ENCODE measurements at regions not wholly inside any gene's neighbourhood (a gene's known extent, or its start where the extent isn't known, plus 50 kb on each side); places are given as distances from the start of the nearest gene placed in this dataset.

DNA sequence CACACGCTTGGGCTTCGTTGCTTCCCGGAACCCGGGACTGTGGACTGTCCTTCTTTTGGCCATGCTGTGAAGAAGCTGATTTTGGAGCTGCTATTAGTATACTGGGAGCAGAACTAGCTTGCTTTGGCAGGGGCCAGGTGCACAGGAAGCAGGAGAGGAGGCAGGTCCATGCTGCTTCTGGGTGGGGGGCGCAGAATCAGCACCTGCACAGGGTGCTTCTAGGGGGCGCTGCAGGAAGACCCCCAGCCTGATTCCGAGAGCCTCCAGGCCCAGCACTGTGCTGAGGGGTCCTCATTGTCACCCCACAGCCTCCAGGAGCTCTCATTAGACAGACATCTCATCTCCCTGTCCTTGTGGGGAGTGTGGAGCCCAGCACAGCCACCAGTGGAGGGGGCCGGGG is 252.6 kb upstream of the IRX4 start:
- no peak for DNase-seq
- no peak for TF ChIP-seq POLR2A (IDR thresholded peaks at IDR 0.05; ENCODE audit: low read length)
- no peak for TF ChIP-seq GATA1 (IDR thresholded peaks at IDR 0.05; ENCODE audit: low read depth, low read length)

DNA sequence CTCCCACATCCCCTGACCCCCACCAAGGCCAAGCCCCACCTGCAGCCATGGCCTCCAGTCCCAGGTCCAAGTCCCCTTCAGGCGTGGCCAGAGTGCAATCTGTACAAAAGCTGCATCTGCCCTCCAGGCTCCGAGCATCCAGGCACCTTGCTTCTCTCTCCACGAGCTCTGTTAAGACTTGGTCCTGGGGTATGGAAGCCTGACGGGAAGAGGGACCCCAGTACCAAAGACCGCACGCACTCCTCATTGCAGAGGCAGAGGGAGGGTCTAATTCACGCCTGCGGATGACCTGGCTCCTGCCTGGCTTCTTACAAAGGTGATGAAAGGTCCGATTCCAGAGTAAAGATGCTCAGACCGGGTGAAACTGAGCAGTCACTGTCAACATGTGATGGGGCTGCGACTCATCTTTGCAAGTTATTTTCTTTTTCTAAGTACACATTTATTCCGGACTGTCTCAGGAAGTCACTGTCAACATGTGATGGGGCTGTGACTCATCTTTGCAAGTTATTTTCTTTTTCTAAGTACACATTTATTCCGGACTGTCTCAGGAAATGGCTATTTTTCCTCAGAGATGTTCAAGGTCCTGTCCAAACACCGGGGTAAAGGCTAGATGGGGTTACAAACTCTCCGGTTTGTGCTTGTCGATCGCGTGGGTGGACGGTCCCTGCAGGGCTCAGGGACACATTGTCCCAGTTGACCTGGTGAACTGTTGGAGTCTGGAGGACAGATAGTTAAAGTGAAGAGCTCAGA is 252.0 kb upstream of the IRX4 start:
- DNase-seq, result no peak
- TF ChIP-seq GATA1 (IDR thresholded peaks at IDR 0.05; ENCODE audit: low read depth, low read length), result no peak
- no peak for TF ChIP-seq POLR2A (IDR thresholded peaks at IDR 0.05; ENCODE audit: low read length)

DNA sequence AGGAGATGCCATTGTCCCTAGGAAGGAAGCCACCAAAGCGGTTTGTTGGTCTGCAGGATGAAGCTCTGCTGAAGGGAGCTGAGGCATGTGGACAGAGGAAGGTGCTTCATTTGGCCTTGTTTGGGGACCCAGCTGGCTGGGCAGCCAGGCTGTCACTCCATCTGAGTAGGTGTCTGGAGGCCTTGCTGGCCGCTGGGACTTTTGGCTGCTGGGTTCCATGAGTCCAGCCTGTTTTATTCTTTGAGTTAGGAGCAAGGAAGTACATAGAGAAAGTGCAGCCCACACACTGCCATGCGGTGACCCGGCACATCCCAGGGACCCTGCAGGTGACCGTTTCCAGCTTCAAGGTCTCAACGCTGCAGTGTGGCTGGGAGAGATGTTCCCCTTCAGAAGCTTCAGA is 251.2 kb upstream of the IRX4 start:
- no peak for DNase-seq
- TF ChIP-seq POLR2A (IDR thresholded peaks at IDR 0.05; ENCODE audit: low read length) (no peak), GATA1 (IDR thresholded peaks at IDR 0.05; ENCODE audit: low read depth, low read length) (no peak)

DNA sequence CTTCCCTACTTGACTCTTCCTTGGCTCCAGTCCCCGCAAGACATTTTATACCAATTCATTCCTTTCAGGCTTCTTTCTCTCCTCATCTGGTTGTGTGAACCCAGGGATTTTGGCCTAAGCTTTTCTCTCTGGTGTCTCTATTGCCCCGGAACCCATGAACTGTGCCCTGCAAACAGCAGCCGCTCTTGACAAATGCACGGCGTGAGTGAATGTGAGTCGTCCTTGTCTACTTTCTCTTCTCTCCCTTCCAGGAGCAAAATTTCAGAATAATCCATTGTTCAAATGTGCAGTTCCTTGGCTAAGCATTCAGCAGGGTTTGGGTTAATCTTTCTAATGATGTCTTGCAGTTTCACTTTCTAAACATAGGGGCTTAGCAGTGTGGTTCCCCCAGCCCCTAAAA is 250.4 kb upstream of the IRX4 start:
- TF ChIP-seq GATA1 (IDR thresholded peaks at IDR 0.05; ENCODE audit: low read depth, low read length), result no peak
- no peak for TF ChIP-seq POLR2A (IDR thresholded peaks at IDR 0.05; ENCODE audit: low read length)
- no peak for DNase-seq

DNA sequence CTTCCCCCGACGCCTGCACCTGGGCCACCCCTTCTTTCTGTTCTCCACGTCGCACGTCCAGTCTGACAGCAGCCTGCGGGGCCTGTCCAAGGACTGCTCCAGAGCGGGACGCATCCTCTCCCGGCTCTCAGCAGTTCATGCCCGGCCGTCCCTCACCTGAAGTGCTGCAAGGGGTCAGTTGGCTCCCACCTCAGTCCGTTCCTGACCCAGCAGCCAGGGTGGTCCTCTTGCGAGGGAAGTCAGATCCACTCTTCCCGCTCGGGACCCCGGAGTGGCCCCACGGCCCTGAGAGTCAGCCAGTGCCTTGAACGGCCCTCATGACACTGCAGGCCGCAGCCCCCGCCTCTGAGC is 249.7 kb upstream of the IRX4 start:
- DNase-seq, result no peak
- TF ChIP-seq POLR2A (IDR thresholded peaks at IDR 0.05; ENCODE audit: low read length), result no peak
- TF ChIP-seq GATA1 (IDR thresholded peaks at IDR 0.05; ENCODE audit: low read depth, low read length), result no peak

DNA sequence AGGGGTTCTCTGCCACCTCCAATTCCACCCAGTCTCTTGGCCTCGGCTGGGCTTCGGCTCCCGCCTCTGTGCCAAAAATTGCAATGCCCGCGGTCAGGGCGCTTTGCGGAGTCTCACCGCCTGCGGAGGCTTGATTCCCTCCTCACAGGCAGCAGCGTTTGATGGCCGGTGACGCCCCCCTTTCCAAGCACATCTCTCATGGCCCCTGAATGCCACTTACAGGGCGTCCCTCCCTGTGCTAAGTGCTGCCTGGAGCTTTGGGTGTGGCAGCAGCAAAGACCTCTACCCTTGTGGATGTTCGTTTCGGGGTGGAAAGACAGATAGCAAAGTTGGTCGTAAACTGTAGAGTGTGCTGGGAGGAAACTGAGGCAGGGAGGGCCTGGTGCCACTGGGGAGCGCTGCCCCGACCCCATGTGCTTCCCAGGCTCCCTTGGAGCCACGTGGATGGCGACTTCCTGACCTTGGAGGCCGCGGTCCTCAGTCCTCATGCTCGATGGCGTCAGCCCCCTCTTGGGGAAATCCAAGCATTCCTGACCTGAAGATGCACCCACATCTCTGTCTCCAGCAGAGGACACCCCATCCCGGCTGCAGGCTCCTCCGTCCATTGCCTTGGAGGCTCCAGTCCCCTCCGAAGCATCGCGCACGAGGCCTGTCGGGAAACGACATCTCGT is 249.2 kb upstream of the IRX4 start:
- TF ChIP-seq GATA1 (IDR thresholded peaks at IDR 0.05; ENCODE audit: low read depth, low read length), result no peak
- TF ChIP-seq POLR2A (IDR thresholded peaks at IDR 0.05; ENCODE audit: low read length), result no peak
- no peak for DNase-seq

DNA sequence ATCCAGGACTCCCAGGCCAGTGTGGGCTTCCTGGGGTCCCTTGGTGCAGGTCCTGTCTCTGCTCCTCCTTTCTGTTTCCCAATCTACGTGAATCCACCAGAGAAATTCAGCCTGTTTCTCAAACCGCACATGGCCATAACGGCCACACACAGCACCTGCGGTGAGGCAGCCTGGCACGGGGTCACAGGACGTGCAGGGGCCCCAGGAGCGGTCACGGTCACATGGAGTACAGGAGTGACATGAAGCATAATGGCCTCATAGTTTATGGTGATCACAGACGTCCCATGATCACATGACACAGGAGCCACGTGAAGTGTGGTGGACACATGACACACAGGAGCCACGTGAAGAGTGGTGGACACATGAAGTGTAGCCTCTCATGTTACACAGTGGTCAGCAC is 248.5 kb upstream of the IRX4 start:
- DNase-seq, result no peak
- no peak for TF ChIP-seq GATA1 (IDR thresholded peaks at IDR 0.05; ENCODE audit: low read depth, low read length)
- no peak for TF ChIP-seq POLR2A (IDR thresholded peaks at IDR 0.05; ENCODE audit: low read length)

DNA sequence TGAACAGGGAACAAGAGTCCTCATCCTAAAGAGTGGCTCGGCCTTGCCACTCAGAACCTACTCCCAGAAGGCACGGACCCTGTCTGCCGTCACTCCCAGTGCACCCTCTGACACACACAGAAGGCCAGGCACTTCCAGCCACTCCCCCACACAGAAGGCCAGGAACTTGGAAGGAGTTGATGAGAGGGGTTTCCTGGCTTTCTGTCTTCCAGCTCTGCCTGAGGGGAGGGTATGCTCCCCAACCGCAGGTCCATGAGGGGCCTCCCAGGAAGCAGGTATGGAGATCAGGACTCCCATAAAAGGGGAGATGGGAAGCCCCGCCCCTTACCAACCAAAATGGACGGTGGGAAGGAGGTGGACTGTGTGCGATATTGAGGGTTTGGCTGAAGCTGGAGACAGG is 247.6 kb upstream of the IRX4 start:
- no peak for TF ChIP-seq GATA1 (IDR thresholded peaks at IDR 0.05; ENCODE audit: low read depth, low read length)
- no peak for TF ChIP-seq POLR2A (IDR thresholded peaks at IDR 0.05; ENCODE audit: low read length)
- DNase-seq, result no peak

DNA sequence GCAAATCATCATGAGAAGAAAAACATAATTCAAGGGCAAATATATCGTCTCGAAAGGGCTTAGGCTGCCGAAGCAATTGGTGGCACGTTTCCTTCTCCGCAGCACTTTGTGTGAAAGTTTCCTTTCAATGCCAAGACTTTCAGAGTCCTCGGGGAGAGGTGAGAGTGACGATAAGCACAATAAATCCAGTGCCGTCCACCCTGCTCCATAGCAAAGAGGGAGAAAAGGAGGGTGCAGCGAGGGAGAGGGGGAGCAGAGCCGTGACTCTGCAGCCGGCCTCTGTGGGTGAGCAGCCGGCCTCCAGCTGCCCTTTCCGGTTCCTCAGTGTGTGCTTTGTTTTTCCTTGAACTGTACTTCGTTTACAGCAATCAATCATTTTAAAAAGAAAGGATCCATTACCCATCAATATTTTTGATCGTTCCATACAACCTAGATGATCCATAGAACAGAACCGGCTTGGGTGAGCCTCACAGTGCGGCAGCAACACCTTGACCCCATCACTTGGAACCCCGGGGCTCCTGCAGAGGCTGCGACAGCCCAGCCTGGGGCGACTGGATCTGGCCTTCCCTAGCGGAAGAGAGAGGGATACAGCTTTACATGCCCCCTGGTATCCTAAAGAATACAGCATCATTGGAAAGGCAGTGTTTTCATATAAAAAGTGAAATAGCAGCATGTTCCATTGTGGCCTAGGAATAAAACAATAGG is 247.0 kb upstream of the IRX4 start:
- no peak for DNase-seq
- TF ChIP-seq GATA1 (IDR thresholded peaks at IDR 0.05; ENCODE audit: low read depth, low read length) (no peak), POLR2A (IDR thresholded peaks at IDR 0.05; ENCODE audit: low read length) (no peak)

DNA sequence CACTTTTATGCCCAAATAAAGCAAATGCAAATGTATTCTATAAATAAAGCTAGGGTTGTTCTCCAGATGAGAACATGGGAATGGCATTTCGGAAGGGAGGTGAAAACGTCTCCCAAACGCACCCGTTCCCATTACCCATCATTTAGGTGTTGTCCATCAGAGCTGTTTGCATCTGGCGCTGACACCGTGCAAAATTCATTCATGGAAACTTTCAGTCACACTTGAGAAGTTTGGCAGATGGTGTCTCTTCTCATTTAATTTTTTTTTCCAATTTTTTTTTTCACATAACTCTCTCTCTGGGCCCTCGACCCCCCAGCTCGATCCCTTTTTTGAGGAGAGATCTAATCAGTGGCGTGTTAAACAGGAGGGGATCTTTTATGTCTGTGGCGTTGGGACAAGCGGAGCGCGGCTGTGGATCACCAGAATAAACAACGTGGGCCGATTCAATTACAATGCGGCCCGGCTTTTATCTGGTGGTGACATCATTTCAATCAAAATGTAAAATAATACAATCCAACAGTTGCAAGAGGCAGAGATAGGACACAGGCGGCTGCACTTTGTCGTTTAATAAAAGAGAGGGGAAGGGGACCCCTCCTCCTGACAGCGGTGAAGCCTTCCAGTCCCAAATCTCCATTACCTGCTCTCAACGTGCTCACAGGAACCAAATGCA is 246.1 kb upstream of the IRX4 start:
- no peak for TF ChIP-seq GATA1 (IDR thresholded peaks at IDR 0.05; ENCODE audit: low read depth, low read length)
- TF ChIP-seq POLR2A (IDR thresholded peaks at IDR 0.05; ENCODE audit: low read length), result no peak
- DNase-seq, result no peak

DNA sequence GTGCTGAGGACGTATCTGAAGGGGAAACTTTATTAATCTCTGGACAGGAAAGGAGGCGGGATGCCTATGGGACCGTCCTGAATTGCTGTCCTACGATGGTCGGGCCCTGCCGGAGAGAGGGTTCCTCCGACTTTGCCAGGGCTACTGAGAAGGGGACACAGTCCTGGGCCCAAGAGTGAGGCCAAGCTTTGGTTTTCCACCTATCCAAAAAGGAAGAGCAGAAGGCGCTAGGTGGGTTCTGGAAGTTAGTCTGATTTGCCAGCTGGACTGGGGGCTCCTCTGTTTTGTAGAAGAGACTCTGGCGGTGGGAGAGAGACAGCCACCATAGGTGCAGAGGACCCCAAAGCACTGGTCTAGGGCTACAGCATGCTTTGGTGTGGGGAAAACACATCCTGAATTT is 243.8 kb upstream of the IRX4 start:
- DNase-seq, result no peak
- TF ChIP-seq POLR2A (IDR thresholded peaks at IDR 0.05; ENCODE audit: low read length), result no peak
- TF ChIP-seq GATA1 (IDR thresholded peaks at IDR 0.05; ENCODE audit: low read depth, low read length), result no peak

DNA sequence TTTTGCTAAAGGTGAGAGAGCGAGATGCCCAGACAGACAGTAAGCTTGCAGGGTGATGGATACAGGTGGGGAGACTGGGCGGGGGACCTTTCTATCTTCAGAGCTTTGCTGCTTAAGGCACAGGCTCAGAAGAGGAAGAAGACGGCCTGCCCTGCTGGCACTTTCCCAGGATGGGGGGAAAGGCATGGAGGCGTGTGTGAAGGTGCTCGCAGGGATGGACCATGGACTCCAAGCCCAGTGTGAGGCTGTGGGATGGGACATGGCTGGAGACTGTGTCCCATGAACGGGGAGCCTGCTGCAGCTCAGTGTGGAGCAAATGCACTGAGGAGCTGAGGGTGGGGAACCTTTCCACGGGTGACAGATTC is 243.2 kb upstream of the IRX4 start:
- DNase-seq, result no peak
- TF ChIP-seq POLR2A (IDR thresholded peaks at IDR 0.05; ENCODE audit: low read length) (no peak), GATA1 (IDR thresholded peaks at IDR 0.05; ENCODE audit: low read depth, low read length) (no peak)

DNA sequence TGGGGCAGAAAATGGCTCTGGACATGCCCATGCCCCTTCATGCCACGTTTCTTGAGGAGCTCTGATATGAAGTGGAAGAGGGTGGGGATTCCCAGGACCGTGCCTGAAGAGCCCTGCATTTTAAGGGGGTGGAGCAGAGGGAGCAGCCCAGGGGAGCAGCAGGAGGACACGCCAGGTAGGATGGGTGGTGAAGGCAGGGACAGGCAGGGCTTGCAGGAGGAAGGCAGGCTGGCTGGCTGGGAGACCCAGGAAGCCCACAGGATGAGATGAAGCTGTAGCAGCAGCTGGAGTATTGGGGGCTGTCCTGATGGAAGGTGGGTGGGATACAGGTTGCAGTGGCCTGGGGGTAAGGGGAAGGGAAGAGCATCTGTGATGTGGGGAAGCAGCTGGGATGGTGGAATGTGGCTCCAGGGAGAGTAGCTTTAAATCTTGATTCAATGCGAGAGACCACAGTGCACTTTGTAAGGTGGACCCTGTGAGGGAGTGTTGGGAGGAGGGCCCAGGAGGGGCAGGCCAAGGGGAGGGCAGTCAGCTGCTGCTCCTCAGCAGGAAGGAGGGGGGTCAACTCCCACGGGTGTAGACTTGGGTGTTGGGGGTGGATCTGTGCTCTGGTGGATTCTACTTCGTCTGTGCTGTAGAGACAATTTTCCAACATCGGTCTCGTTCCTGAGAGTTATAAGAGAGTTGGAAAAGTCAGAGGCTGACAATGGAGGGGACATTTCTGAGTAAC is 242.6 kb upstream of the IRX4 start:
- no peak for DNase-seq
- TF ChIP-seq GATA1 (IDR thresholded peaks at IDR 0.05; ENCODE audit: low read depth, low read length) (no peak), POLR2A (IDR thresholded peaks at IDR 0.05; ENCODE audit: low read length) (no peak)
